HG03039 (cell line): ENCODE measurements at regions not wholly inside any gene's neighbourhood (a gene's known extent, or its start where the extent isn't known, plus 50 kb on each side); places are given as distances from the start of the nearest gene placed in this dataset.
"Not testable (repeated sequence)": the region's sequence is repeated elsewhere in the genome, so short reads cannot be mapped to it uniquely, and the experiment has no call there.

Source experiments
- ATAC-seq: cut with Tn5 transposase; IDR thresholded peaks from one replicate; pipeline ENCODE4 v1.9.1; 2021; ENCODE audit warnings: mild to moderate bottlenecking, moderate library complexity; ENCODE audit not compliant: unreplicated experiment

- peak; percentile 13 for ATAC-seq
Observed at GRCh38 chr4:138113819-138114400, 128.2 kb downstream of the SLC7A11 start.

GRCh38 chr4:138112890-138113289 lies 129.3 kb downstream of the SLC7A11 start:
- not testable (repeated sequence) for ATAC-seq

GRCh38 chr4:138112389-138112788 lies 129.8 kb downstream of the SLC7A11 start:
- no peak for ATAC-seq

GRCh38 chr4:138111462-138112000 lies 130.6 kb downstream of the SLC7A11 start:
- ATAC-seq: no peak

- ATAC-seq: peak; percentile 44
Observed at GRCh38 chr4:138110815-138111214, 131.3 kb downstream of the SLC7A11 start.

- ATAC-seq: no peak
Observed at GRCh38 chr4:138107023-138107422, 135.1 kb downstream of the SLC7A11 start.

- no peak for ATAC-seq
Observed at GRCh38 chr4:138105331-138105730, 136.8 kb downstream of the SLC7A11 start.

- no peak for ATAC-seq
Observed at GRCh38 chr4:138104284-138104680, 137.9 kb downstream of the SLC7A11 start.

GRCh38 chr4:138103597-138104283 lies 138.4 kb downstream of the SLC7A11 start:
- ATAC-seq: no peak

GRCh38 chr4:138099385-138099784 lies 142.8 kb downstream of the SLC7A11 start:
- no peak for ATAC-seq

GRCh38 chr4:138097912-138098600 lies 144.1 kb downstream of the SLC7A11 start:
- no peak for ATAC-seq

GRCh38 chr4:138096384-138097062 lies 145.6 kb downstream of the SLC7A11 start:
- ATAC-seq: no peak

GRCh38 chr4:138095378-138095777 lies 146.8 kb downstream of the SLC7A11 start:
- ATAC-seq: no peak

GRCh38 chr4:138092060-138092459 lies 150.1 kb downstream of the SLC7A11 start:
- ATAC-seq: no peak

- no peak for ATAC-seq
Observed at GRCh38 chr4:138090918-138091676, 151.1 kb downstream of the SLC7A11 start.

- peak; percentile 86 for ATAC-seq
Observed at GRCh38 chr4:138090150-138090917, 151.8 kb downstream of the SLC7A11 start.

- ATAC-seq: no peak
Observed at GRCh38 chr4:138088449-138089208, 153.5 kb downstream of the SLC7A11 start.

- ATAC-seq: no peak
Observed at GRCh38 chr4:138087066-138087719, 155.0 kb downstream of the SLC7A11 start.
